Islet precursor cell (in vitro differentiated cells): ENCODE measurements at regions not wholly inside any gene's neighbourhood (a gene's known extent, or its start where the extent isn't known, plus 50 kb on each side); places are given as distances from the start of the nearest gene placed in this dataset.
"Not testable (repeated sequence)": the region's sequence is repeated elsewhere in the genome, so short reads cannot be mapped to it uniquely, and the experiment has no call there.

Experiments
- DNase-seq: peaks from one replicate; pipeline ENCODE4 v3.0.0-alpha.2; 2018

- DNase-seq: not testable (repeated sequence)
Measured at GRCh38 chr20:30297878-30298595, 959.4 kb upstream of the DEFB115 start.

- DNase-seq: not testable (repeated sequence)
Measured at GRCh38 chr20:30300220-30300642, 957.2 kb upstream of the DEFB115 start.

- not testable (repeated sequence) for DNase-seq
Measured at GRCh38 chr20:30302786-30303185, 954.7 kb upstream of the DEFB115 start.

GRCh38 chr20:30309938-30310337, 947.5 kb upstream of the DEFB115 start:
- DNase-seq: not testable (repeated sequence)

DNA sequence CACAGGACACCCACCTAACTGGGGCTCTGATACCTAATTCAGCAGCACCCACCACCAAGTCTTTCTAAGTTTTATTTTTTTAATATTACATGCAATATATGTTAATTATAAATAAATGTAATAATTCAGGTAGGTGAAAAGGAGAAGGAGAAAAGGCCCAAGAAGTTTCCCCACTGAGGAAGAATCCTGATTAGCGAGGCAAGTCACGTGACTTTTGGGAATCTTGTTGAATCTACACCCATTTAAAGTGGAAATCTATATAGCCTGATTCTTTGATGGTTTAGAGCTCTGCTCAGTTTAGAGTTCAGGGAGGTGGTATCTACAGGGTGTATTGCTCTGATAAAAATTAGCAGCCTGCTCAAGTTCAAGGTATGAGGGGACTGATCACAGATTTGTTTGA, 947.1 kb upstream of the DEFB115 start:
- not testable (repeated sequence) for DNase-seq

DNA sequence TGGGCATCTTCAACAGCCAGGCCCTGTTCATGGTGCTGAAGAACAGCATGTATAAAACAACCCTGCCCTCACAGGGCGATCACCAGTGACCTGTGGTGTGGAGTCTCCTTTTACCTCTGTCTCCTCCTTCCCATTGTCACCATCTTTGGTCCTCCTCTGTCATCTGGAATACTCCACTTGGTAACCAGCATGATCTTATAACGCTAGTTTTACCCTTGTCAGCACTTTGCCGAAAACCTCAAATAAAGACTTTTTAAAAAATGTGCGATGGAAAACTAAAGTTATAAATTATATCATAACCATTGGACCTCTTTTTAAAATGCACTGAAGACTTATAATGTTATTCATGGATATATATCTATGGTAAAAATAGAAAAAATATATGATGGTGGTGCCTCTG, 945.2 kb upstream of the DEFB115 start:
- DNase-seq: not testable (repeated sequence)

GRCh38 chr20:30313660-30314059, 943.8 kb upstream of the DEFB115 start:
- DNase-seq: not testable (repeated sequence)

DNA sequence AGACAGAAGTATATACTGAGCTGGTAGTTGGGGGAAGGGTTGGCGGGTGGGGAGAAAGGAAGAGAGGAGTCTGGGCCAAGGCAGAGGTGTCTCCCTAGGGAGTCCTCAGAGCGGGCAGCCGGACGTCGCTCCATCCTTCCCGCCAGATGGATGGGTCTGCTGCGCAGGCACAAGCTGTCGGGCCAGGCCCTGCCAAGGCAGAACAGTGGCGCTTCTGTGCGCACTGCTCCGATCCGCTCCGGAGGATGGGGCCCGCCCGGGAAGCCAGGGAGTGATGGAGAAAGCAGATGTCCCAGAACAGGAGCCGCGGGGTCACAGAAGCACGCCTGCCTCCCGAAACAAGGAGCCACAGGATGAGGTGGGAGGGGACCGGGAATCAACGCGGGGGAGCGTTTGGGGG, 941.4 kb upstream of the DEFB115 start:
- DNase-seq: not testable (repeated sequence)

- not testable (repeated sequence) for DNase-seq
Measured at GRCh38 chr20:30316532-30317299, 940.7 kb upstream of the DEFB115 start.

DNA sequence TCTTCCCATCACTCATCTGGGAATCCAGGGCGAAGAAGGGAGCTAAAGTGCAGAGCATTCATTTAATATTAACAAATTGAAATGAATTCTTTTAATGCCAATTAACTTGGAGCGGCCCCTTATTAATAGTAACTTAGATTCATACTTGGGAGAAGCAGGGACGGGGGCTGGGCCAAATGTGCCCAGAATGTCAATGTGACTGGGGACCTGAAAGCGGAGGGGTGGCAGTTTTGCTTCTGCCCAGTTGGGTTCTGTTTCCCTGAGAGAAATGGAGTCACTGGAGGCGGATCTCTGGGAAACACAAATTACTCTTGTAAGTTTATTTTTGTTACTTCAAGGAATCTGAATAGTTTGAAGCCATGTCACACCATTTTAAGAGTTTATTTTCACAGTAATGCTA, 923.7 kb upstream of the DEFB115 start:
- DNase-seq: not testable (repeated sequence)

GRCh38 chr20:30337556-30337955, 919.9 kb upstream of the DEFB115 start:
- not testable (repeated sequence) for DNase-seq

DNA sequence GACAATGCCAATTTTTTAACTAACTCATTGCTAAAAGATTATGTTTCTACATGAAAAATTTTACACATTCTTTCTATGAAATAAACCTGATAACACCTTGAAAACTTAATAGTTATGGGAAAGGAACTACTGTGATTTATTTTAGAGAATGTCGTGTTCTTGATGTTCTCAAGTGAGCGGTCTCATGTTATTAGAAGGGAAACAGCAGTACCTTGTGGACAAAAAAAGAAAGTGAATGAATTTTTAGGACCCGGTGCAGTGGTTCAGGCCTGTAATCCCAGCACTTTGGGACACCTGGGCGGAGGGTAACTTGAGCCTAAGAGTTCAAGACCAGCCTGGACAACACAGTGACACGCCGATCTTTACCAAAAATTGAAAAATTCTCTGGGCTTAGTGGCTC, 908.5 kb upstream of the DEFB115 start:
- DNase-seq: not testable (repeated sequence)

DNA sequence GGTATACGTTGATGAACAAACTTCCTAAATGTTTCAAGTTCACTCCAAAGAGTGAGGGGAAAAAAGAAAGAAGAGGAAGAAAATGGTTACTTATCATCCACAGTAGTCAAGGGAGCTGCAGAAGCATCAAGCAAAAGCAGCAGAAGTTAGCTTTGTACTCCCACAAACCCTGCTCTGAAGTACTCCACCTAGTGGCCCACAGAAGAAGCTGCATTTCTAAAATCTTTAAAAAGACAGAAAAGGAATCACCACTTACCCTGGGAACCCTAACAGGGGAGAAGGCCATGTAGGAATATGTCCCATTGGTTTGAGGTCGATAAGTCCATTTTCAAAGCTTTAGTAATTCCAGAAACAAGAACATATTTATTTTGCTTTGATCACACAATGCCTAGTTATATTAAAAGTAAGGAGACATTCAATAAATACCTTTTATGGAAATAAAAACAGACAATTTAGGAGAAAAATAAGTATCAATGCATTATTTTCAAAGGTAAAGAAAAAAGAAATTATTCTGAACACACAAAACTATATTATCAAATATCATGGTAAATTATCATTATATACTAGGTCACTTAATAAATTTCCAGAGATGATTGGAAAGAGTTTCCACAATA, 900.5 kb upstream of the DEFB115 start:
- not testable (repeated sequence) for DNase-seq

DNA sequence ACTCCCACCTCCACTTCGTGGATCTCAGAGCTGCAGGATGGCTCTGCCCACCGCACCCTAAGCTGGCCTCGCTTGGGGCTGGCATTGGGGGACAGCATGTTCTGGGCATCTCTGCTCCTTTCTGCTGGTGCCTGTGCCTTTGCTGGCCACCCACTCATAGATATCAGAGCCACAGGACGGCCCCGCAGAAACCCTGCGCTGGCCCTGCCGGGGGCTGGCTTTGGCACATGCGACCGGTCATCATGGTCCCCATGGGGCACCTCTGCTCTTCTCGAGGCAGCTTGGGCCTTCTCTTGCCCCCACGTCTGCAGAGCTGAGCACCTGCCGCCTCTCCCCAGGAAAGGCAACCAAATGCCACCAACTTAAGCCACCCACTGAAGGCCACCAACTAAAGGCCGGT, 895.7 kb upstream of the DEFB115 start:
- DNase-seq: not testable (repeated sequence)

DNA sequence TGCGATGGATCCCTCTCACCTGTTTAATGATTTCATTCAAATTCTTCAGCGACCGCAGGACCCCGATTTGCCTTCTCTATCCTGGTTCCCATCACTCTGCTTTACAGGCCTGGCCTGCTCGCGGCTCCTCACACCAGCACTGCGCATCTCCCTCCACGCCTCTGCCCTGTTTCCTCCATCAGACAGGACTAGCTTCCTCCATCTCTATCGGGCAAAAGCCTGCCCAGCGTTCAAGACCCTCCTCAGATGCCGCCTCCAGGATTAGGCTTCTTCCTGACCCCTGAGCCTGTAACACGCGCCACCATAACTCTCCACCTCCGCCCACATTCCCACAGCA, 881.1 kb upstream of the DEFB115 start:
- not testable (repeated sequence) for DNase-seq

DNA sequence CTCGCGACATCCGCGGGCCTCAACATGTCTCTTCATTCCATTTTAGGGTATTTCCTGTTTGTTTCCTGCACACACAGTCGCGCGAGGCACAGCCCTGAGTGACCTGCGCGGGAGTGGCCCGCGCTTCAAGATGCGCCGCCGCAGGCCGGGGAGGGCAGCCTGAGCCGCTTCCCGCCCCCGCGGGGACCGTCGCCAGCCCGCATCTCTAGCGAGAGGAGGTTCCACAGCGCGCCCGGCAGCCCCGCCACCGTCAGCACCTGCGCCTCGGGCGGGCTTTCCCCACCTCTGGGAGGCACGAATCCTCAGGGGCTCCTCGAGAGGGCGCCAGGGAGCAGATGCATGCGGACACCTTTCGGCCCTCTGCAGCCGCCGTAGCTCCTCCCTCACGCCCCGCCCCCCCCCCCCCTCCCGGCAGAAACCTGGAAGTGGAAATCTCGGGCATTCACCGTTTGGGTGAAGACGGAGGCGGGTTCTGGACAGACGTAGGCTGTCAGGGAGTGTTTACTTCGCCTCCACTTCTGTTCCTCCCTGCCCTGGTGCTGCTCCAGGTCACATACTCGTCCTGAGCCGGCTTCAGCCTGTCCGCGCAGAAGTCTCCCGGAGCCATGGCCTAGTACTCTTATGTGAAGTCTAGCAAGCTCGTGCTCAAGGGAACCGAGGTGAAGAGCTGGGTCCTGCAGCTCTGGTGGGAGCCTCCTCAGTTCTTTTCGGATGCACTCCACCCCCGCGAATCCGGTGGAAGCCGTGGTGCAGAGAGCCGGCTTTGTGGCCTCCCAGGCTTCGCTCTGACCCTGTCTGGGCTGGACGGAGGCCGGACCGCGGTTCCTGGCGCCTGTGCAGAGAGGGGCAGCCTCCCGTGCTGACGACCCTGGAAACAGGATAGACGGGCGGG, 880.5 kb upstream of the DEFB115 start:
- peak; percentile 74 for DNase-seq

DNA sequence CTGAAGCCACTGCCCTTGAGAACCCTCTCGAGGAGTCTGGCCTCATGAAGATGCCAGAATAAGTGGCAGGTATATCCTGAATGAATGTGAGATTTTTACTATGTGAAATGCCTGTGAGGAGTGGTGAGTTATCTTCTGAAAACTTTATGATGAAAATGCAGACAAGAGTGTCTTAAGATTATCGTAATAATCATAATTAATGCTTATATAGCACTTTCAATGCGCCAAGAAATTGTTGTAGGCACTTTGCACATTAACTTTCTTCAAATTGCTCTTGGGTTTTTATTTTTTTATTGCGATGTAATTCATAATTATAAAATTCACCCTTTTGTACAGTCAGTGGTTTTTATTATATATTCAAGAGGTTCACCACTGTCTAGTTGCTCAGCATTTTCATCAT, 879.1 kb upstream of the DEFB115 start:
- not testable (repeated sequence) for DNase-seq

DNA sequence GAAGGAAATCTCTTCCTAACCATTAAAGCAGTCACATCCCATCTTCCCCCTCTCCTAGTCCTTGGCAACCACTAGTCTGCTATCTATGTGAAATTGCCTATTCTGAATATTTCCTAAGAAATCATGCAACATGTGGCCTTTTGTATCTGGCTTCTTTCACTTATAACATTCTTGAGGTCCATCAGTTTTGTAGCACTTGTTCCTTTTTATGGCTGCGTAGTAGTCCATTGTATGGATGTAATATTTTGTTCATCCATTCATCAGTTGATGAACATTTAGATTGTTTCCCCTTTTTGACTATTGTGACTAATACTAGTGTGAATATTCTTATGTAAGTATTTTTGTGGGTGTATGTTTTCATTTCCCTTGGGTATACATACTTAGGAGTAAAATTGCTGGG, 878.7 kb upstream of the DEFB115 start:
- not testable (repeated sequence) for DNase-seq

- not testable (repeated sequence) for DNase-seq
Measured at GRCh38 chr20:30384841-30385240, 872.6 kb upstream of the DEFB115 start.

DNA sequence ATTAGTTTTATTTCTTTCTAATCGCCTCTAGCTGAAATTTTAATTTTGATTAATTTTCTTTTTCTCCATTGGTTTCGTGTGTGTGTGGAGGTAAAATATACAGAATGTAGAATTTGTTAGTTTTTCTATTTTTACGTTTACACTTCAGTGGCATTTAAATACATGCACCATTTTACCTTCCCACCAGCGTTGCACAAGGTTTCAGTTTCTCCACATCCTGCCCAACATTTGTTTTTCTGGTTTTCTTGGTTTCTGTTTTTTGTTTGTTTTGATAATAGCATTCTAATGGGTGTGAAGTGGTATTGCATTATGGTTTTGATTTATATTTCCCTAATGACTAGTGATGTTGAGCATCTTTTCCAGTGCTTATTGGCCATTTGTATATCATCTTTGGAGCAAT, 871.4 kb upstream of the DEFB115 start:
- not testable (repeated sequence) for DNase-seq

DNA sequence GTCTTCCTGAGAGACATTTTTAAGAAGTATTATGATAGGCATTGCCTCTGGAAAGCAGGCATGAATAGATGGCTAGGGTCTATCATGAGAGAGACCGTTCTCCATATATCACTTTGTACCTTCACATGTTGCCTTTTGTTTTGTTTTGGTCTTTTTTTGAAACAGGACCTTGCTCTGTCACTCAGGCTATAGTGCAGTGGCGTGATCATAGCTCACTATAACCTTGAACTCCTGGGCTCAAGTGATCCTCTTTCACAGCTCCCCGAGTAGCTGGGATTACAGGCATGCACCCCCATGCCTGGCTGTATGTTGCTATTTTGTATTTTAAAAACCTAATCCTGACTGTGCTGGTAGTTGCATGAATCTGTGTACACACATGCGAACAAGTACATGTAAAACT, 869.6 kb upstream of the DEFB115 start:
- DNase-seq: not testable (repeated sequence)

- DNase-seq: not testable (repeated sequence)
Measured at GRCh38 chr20:30393523-30393922, 863.9 kb upstream of the DEFB115 start.

GRCh38 chr20:30397111-30397510, 860.4 kb upstream of the DEFB115 start:
- not testable (repeated sequence) for DNase-seq
